DMS153 (cell line): ENCODE measurements at regions not wholly inside any gene's neighbourhood (a gene's known extent, or its start where the extent isn't known, plus 50 kb on each side); places are given as distances from the start of the nearest gene placed in this dataset.

Experiments used
- DNase-seq: peaks from one replicate; lab custom pipeline; 2025; lab: John Stamatoyannopoulos, UW

GRCh38 chr5:105409695-105410094 is 1847.1 kb upstream of the NUDT12 start:
- no peak for DNase-seq

- no peak for DNase-seq
Measured at GRCh38 chr5:105407200-105407599, 1844.6 kb upstream of the NUDT12 start.

GRCh38 chr5:105397749-105398148 is 1835.2 kb upstream of the NUDT12 start:
- no peak for DNase-seq

GRCh38 chr5:105392710-105393149 is 1830.1 kb upstream of the NUDT12 start:
- no peak for DNase-seq

GRCh38 chr5:105392122-105392709 is 1829.6 kb upstream of the NUDT12 start:
- no peak for DNase-seq

- DNase-seq: no peak
Measured at GRCh38 chr5:105380126-105380525, 1817.5 kb upstream of the NUDT12 start.

GRCh38 chr5:105371169-105371568 is 1808.6 kb upstream of the NUDT12 start:
- DNase-seq: no peak

GRCh38 chr5:105350486-105351140 is 1788.0 kb upstream of the NUDT12 start:
- DNase-seq: no peak

GRCh38 chr5:105331558-105331957 is 1769.0 kb upstream of the NUDT12 start:
- no peak for DNase-seq

GRCh38 chr5:105330185-105330584 is 1767.6 kb upstream of the NUDT12 start:
- no peak for DNase-seq

- DNase-seq: no peak
Measured at GRCh38 chr5:105304859-105305258, 1742.3 kb upstream of the NUDT12 start.

GRCh38 chr5:105288946-105289345 is 1726.4 kb upstream of the NUDT12 start:
- no peak for DNase-seq

GRCh38 chr5:105283134-105283533 is 1720.5 kb upstream of the NUDT12 start:
- DNase-seq: no peak

GRCh38 chr5:105274079-105274478 is 1711.5 kb upstream of the NUDT12 start:
- DNase-seq: no peak

GRCh38 chr5:105263515-105263914 is 1700.9 kb upstream of the NUDT12 start:
- DNase-seq: no peak

GRCh38 chr5:105259581-105260217 is 1697.1 kb upstream of the NUDT12 start:
- DNase-seq: no peak

GRCh38 chr5:105238561-105238960 is 1676.0 kb upstream of the NUDT12 start:
- no peak for DNase-seq

- DNase-seq: no peak
Measured at GRCh38 chr5:105230516-105231157, 1668.0 kb upstream of the NUDT12 start.

GRCh38 chr5:105218018-105218417 is 1655.4 kb upstream of the NUDT12 start:
- DNase-seq: no peak

GRCh38 chr5:105213078-105213477 is 1650.5 kb upstream of the NUDT12 start:
- DNase-seq: no peak

- no peak for DNase-seq
Measured at GRCh38 chr5:105207066-105207465, 1644.5 kb upstream of the NUDT12 start.

- DNase-seq: no peak
Measured at GRCh38 chr5:105197531-105197930, 1634.9 kb upstream of the NUDT12 start.

- no peak for DNase-seq
Measured at GRCh38 chr5:105195765-105196164, 1633.2 kb upstream of the NUDT12 start.
